HepG2 (cell line): ENCODE measurements at regions not wholly inside any gene's neighbourhood (a gene's known extent, or its start where the extent isn't known, plus 50 kb on each side); places are given as distances from the start of the nearest gene placed in this dataset.

Experiments used
- ATAC-seq: fragments of 200-7000 bp; cut with Tn5 transposase; 3 replicates; pipeline ENCODE4 v1.9.1; 2020; ENCODE audit warnings: mild to moderate bottlenecking, moderate library complexity
- BruUV-seq: library from RNA; stranded (reverse); fragments of 400-500 nt; replicated peaks from 2 replicates; lab custom pipeline; 2021; lab: Mats Ljungman, UMichigan
- CTCF ChIA-PET: fragments of 300-600 bp; formaldehyde crosslinking; extraction: SDS; loops from one replicate; lab custom pipeline; 2021; ENCODE audit warnings: low total read pairs, inconsistent platforms, low intra/inter-chr PET ratio; lab: Yijun Ruan, JAX
- POLR2A ChIA-PET: fragments of 350-600 bp; sonication (Branson Sonifier 250); formaldehyde crosslinking; loops from one replicate; lab custom pipeline; 2020; ENCODE audit warnings: antibody characterized with exemption, inconsistent platforms; lab: Yijun Ruan, JAX
- DNase-seq: peaks from one replicate; pipeline ENCODE4 v3.0.0-alpha.2; 2015; ENCODE audit warnings: low spot score
- FAIRE-seq: peaks from 3 replicates; lab custom pipeline; 2011; peaks lifted over from hg19 to GRCh38; lab: Jason Lieb, UNC
- H2AFZ ChIP-seq: one replicate; pipeline ENCODE4 v1.6.1; 2011; ENCODE audit warnings: low read length, inconsistent platforms
- H3K27ac ChIP-seq: fragments of 300-600 bp; 3 replicates; pipeline ENCODE4 v1.8.0; 2011; ENCODE audit warnings: mixed run types, mild to moderate bottlenecking, mixed read lengths, low read length, inconsistent platforms; ENCODE audit not compliant: insufficient read depth; ENCODE audit errors: extremely low read length
- H3K27me3 ChIP-seq, 2 experiments: fragments of 200-600 bp in 1 of 2; 2 replicates in 1 of 2; 3 replicates in 1 of 2; pipeline versions ENCODE4 v1.6.0 to v1.8.0; 2011; ENCODE audit warnings: low read length in 2 of 2, mild to moderate bottlenecking in 2 of 2, moderate library complexity in 2 of 2, inconsistent platforms in 1 of 2; ENCODE audit not compliant: insufficient read depth in 2 of 2, control insufficient read depth in 1 of 2
- H3K36me3 ChIP-seq, 2 experiments: fragments of 200-600 bp in 1 of 2; replicated peaks in 1 of 2; 2 replicates in 1 of 2; 3 replicates in 1 of 2; pipeline versions ENCODE4 v1.5.1 to v1.8.0; 2011; ENCODE audit warnings: low read length in 2 of 2, inconsistent platforms in 1 of 2; ENCODE audit not compliant: insufficient read depth in 2 of 2, control insufficient read depth in 1 of 2
- H3K4me1 ChIP-seq: 2 replicates; pipeline ENCODE4 v1.5.1; 2012; ENCODE audit warnings: low read length, inconsistent platforms; ENCODE audit not compliant: insufficient read depth
- H3K4me2 ChIP-seq: 2 replicates; pipeline ENCODE4 v1.6.0; 2011; ENCODE audit warnings: low read depth, low read length, inconsistent platforms
- H3K4me3 ChIP-seq, 3 experiments: fragments of 200-600 bp in 1 of 3; sonication (generic), shearing (Covaris generic) in 1 of 3; replicated peaks in 1 of 3; 2 replicates each; pipeline ENCODE4 v1.5.1; 2011 to 2016; ENCODE audit warnings: low read length in 3 of 3, inconsistent platforms in 2 of 3, low read depth in 2 of 3, mild to moderate bottlenecking in 2 of 3, control low read depth in 1 of 3, mixed read lengths in 1 of 3; ENCODE audit not compliant: insufficient read depth in 1 of 3
- H3K79me2 ChIP-seq: one replicate; pipeline ENCODE4 v1.6.1; 2011; ENCODE audit warnings: low read length, inconsistent platforms; ENCODE audit not compliant: insufficient read depth
- H3K9ac ChIP-seq: 2 replicates; pipeline ENCODE4 v1.6.0; 2011; ENCODE audit warnings: mild to moderate bottlenecking, low read depth, low read length, inconsistent platforms; ENCODE audit not compliant: insufficient read depth
- H3K9me3 ChIP-seq: 2 replicates; pipeline ENCODE4 v1.5.1; 2012; ENCODE audit warnings: mild to moderate bottlenecking, low read length
- H4K20me1 ChIP-seq: 2 replicates; pipeline ENCODE4 v1.6.0; 2011; ENCODE audit warnings: inconsistent platforms, mild to moderate bottlenecking, low read length, moderate library complexity; ENCODE audit not compliant: insufficient read depth
- DMAP1 ChIP-seq: IDR thresholded peaks from 2 replicates; pipeline ENCODE4 v1.6.1; 2016
- GTF3A ChIP-seq: sonication (generic); formaldehyde crosslinking; conservative IDR thresholded peaks from 2 replicates; pipeline ENCODE4 v1.4.0; 2020; ENCODE audit warnings: mild to moderate bottlenecking, missing genetic modification reagents
- HBP1 ChIP-seq: IDR thresholded peaks from 2 replicates; pipeline ENCODE4 v1.6.1; 2016; ENCODE audit warnings: low read depth, control low read depth
- HNRNPLL ChIP-seq: fragments of 200-400 bp; formaldehyde crosslinking; IDR thresholded peaks from 2 replicates; pipeline ENCODE4 v1.6.1; 2017; ENCODE audit warnings: mild to moderate bottlenecking, low read depth, low read length; ENCODE audit not compliant: poor library complexity, severe bottlenecking
- KDM5A ChIP-seq: fragments of 200-600 bp; sonication (generic); IDR thresholded peaks from 2 replicates; pipeline ENCODE4 v1.7.0; 2018; ENCODE audit warnings: antibody characterized with exemption, mild to moderate bottlenecking, low read length, borderline replicate concordance
- NFYB ChIP-seq: sonication (generic); formaldehyde crosslinking; IDR thresholded peaks from 2 replicates; pipeline ENCODE4 v1.4.0; 2020; ENCODE audit warnings: missing genetic modification reagents
- RFXANK ChIP-seq: IDR thresholded peaks from 2 replicates; pipeline ENCODE4 v1.6.1; 2016
- SCMH1 ChIP-seq: sonication (generic); formaldehyde crosslinking; IDR thresholded peaks from 2 replicates; pipeline ENCODE4 v1.9.0; 2021; ENCODE audit warnings: missing genetic modification reagents, mild to moderate bottlenecking, borderline replicate concordance
- SOX5 ChIP-seq: IDR thresholded peaks from 2 replicates; pipeline ENCODE4 v1.6.1; 2016; ENCODE audit warnings: borderline replicate concordance
- SSRP1 ChIP-seq: IDR thresholded peaks from 2 replicates; pipeline ENCODE4 v1.6.1; 2016; ENCODE audit warnings: control low read depth
- YEATS2 ChIP-seq: sonication (generic); formaldehyde crosslinking; IDR thresholded peaks from 2 replicates; pipeline ENCODE4 v1.4.0; 2020; ENCODE audit warnings: missing genetic modification reagents, borderline replicate concordance
- ZBTB21 ChIP-seq: sonication (generic); formaldehyde crosslinking; IDR thresholded peaks from 2 replicates; pipeline ENCODE4 v1.4.0; 2020; ENCODE audit warnings: missing genetic modification reagents
- ZFP90 ChIP-seq: sonication (generic); formaldehyde crosslinking; IDR thresholded peaks from 2 replicates; pipeline ENCODE4 v1.8.0; 2022; ENCODE audit warnings: missing genetic modification reagents, mild to moderate bottlenecking, inconsistent platforms, borderline replicate concordance
- ZNF335 ChIP-seq: sonication (generic); formaldehyde crosslinking; IDR thresholded peaks from 2 replicates; pipeline ENCODE4 v1.4.0; 2020; ENCODE audit warnings: missing genetic modification reagents
- ZNF512 ChIP-seq: sonication (generic); formaldehyde crosslinking; IDR thresholded peaks from 2 replicates; pipeline ENCODE4 v1.4.0; 2020; ENCODE audit warnings: mild to moderate bottlenecking, missing genetic modification reagents
- ZNF564 ChIP-seq: sonication (generic); formaldehyde crosslinking; IDR thresholded peaks from 2 replicates; pipeline ENCODE4 v1.8.1; 2023; ENCODE audit warnings: mild to moderate bottlenecking, missing genetic modification reagents
- ZZZ3 ChIP-seq: sonication (generic); formaldehyde crosslinking; IDR thresholded peaks from 2 replicates; pipeline ENCODE4 v1.4.0; 2020; ENCODE audit warnings: missing genetic modification reagents, mild to moderate bottlenecking, borderline replicate concordance
- WGBS: methylation state at CpG from one replicate; pipeline ENCODE4 v1.1.6; 2017; ENCODE audit warnings: low lambda C conversion rate; 5-methylcytosine and 5-hydroxymethylcytosine counted together
- in situ Hi-C: cut with HindIII; loops from 2 replicates; pipeline ENCODE4 v1.10.0; 2017; ENCODE audit warnings: low pct_unique_long_range_greater_than_20kb; ENCODE audit not compliant: extremely low pct_ligation_motif_present
- intact Hi-C: fragments of 100-400 bp; cut with micrococcal nuclease; formaldehyde crosslinking; loops from one replicate; pipeline ENCODE4 v1.10.0; 2022; ENCODE audit not compliant: unreplicated experiment
- TF ChIP-seq, protein P1 (sequence below): IDR thresholded peaks from 2 replicates; pipeline ENCODE4 v1.6.1; 2016; ENCODE audit warnings: low read depth, missing genetic modification reagents, missing compliant biosample characterization

- ChIA-PET CTCF (no interaction called here), POLR2A (no interaction called here)
- 0% methylated on average over 4 of the region's 4 CpGs for WGBS
- TF ChIP-seq ZNF564 (CRISPR knock-in tag) (no peak), HBP1 (CRISPR knock-in tag) (no peak), ZBTB21 (CRISPR knock-in tag) (no peak), YEATS2 (CRISPR knock-in tag) (no peak), KDM5A (no peak), ZFP90 (CRISPR knock-in tag) (no peak), ZNF512 (no peak), SCMH1 (CRISPR knock-in tag) (no peak), SOX5 (CRISPR knock-in tag) (no peak), ZZZ3 (CRISPR knock-in tag) (no peak), DMAP1 (CRISPR knock-in tag) (no peak), NFYB (CRISPR knock-in tag) (no peak), HNRNPLL (no peak), ZNF335 (CRISPR knock-in tag) (no peak), RFXANK (CRISPR knock-in tag) (no peak), GTF3A (CRISPR knock-in tag) (no peak), SSRP1 (CRISPR knock-in tag) (no peak)
- TF ChIP-seq, protein P1, sequence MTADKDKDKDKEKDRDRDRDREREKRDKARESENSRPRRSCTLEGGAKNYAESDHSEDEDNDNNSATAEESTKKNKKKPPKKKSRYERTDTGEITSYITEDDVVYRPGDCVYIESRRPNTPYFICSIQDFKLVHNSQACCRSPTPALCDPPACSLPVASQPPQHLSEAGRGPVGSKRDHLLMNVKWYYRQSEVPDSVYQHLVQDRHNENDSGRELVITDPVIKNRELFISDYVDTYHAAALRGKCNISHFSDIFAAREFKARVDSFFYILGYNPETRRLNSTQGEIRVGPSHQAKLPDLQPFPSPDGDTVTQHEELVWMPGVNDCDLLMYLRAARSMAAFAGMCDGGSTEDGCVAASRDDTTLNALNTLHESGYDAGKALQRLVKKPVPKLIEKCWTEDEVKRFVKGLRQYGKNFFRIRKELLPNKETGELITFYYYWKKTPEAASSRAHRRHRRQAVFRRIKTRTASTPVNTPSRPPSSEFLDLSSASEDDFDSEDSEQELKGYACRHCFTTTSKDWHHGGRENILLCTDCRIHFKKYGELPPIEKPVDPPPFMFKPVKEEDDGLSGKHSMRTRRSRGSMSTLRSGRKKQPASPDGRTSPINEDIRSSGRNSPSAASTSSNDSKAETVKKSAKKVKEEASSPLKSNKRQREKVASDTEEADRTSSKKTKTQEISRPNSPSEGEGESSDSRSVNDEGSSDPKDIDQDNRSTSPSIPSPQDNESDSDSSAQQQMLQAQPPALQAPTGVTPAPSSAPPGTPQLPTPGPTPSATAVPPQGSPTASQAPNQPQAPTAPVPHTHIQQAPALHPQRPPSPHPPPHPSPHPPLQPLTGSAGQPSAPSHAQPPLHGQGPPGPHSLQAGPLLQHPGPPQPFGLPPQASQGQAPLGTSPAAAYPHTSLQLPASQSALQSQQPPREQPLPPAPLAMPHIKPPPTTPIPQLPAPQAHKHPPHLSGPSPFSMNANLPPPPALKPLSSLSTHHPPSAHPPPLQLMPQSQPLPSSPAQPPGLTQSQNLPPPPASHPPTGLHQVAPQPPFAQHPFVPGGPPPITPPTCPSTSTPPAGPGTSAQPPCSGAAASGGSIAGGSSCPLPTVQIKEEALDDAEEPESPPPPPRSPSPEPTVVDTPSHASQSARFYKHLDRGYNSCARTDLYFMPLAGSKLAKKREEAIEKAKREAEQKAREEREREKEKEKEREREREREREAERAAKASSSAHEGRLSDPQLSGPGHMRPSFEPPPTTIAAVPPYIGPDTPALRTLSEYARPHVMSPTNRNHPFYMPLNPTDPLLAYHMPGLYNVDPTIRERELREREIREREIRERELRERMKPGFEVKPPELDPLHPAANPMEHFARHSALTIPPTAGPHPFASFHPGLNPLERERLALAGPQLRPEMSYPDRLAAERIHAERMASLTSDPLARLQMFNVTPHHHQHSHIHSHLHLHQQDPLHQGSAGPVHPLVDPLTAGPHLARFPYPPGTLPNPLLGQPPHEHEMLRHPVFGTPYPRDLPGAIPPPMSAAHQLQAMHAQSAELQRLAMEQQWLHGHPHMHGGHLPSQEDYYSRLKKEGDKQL (CRISPR knock-in tag) = no peak
- ATAC-seq (no peak), DNase-seq (no peak), FAIRE-seq (no peak)
- Histone ChIP-seq H3K27ac (no peak overlapping the region), H2AFZ (no peak overlapping the region), H3K4me3 (no peak overlapping the region), H3K9ac (no peak overlapping the region), H3K27me3 (no peaks in the 10 kb centered on the region), H3K4me2 (no peak overlapping the region), H3K79me2 (no peaks in the 10 kb centered on the region), H3K36me3 (no peaks in the 10 kb centered on the region), H3K9me3 (no peaks in the 10 kb centered on the region), H4K20me1 (no peaks in the 10 kb centered on the region), H3K4me1 (peaks cover 8% of the 10 kb centered on the region; the same call in 1 of the 2 replicates)
- intact Hi-C loops (no loop called here), in situ Hi-C loops (no loop called here)
- BruUV-seq = no TSS peak
These were observed 332.3 kb upstream of the SUCLG2 start for GRCh38 chr3:67986706-67987105.
